ENCODE measurements at regions not wholly inside any gene's neighbourhood (a gene's known extent, or its start where the extent isn't known, plus 50 kb on each side); places are given as distances from the start of the nearest gene placed in this dataset.
"Not testable (repeated sequence)": the region's sequence is repeated elsewhere in the genome, so short reads cannot be mapped to it uniquely, and the experiment has no call there.

DNA sequence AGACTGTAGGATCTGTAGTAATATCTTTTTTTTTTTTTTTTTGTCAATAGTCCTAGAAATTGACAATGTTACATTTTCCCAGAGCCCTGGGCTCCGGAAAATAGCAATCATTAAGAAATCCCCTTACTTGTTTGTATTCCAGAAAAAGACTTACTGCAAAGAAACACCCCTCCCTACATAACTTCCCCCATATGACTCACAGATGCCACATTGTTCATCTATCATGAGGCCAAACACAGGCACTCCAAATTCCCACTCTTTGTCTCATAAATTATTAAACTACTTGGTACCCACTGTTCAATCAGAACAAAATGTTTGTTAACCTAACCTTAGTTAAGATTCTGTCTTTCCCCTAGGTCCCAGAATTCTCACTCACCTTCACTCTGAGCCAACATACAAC is 53.5 kb downstream of the TEX51 start:
- DNase-seq = no peak

DNA sequence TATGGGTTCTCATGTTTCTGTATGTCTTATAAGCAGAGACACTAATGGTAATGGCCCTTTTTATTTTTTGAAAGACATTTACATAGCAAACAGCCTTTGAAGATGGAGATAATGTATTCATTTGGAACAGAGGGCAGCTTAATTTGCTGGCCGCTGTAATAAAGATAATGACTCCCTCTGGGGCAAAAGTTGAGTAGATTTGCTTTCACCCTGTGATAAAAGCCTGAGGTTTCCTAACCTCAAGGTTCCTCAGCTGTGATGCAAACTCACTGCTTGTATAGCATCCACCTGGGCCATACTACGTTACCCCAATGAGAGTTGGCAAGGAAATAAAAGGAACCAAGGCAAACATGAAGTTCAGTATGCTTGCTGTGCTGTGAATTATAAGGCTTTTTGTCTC is 54.8 kb downstream of the TEX51 start:
- no peak for DNase-seq

DNA sequence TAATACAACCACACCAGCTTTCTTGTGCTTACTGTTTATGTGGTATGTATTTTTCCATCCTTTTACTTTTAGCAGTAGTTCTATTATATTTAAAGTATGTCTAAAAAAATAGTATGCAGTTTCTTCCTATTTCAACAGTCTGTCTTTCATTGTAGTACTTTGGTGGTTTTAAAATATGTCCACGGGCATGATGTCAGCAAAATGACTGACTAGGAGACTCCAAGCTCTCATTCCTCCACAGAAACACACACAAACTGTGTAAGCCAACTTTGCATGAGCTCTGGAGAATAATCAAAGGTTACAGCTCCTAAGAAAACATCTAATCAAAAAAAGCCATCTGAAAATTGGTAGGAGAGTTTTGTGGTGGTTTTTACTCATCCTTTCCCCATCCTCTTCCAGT is 56.1 kb downstream of the TEX51 start:
- no peak for DNase-seq

DNA sequence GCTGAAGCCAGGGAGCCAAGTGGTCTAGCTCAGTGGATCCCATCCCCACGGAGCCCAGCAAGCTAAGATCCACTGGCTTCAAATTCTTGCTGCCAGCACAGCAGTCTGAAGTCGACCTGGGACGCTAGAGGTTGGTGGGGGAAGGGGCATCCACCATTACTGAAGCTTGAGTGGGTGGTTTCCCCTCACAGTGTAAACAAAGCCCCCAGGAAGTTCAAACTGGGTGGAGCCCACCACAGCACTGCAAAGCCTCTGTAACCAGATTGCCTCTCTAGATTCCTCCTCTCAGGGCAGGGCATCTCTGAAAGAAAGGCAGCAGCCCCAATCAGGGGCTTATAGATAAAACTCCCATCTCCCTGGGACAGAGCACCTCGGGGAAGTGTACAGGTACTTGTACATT is 58.1 kb downstream of the TEX51 start:
- DNase-seq = not testable (repeated sequence)

DNA sequence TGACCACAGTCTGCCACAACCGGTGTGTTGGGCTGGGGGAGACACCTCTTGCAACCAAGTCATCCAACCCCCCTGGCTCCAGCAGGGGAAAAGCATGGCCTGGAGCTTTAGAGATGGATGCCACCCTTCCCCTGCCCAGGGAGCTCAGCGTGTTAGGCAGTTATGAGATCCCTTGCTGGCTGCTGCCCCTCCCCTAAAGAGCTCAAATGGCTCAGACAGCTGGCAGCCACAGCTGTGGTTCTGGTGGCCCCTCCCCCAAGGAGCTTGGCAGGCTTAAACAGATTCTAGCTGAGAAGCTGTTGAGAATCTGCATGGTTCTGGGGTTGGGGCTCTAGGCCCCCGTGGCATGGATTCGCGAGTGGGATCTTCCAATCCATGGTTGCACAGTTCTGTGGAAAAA is 64.7 kb downstream of the TEX51 start:
- DNase-seq = no peak

DNA sequence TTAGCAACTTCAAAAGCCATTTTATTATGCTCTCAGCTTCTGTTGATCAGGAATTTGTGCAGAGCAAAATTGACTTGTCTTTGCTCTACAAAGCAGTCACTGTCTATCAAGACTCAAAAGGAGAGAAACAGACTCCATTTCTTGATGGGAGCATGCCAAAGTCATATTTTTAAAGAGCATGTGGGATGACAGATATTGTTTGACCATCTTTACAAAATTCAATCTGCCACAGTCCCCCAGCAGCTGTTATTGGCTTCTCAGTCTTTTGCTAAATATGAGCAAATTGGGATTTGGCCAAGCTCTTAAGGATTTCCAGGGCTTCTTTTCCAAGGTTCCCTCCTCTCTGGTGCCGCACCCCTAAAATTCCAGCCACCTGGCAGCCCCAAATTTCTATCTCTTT is 67.9 kb downstream of the TEX51 start:
- DNase-seq = no peak

DNA sequence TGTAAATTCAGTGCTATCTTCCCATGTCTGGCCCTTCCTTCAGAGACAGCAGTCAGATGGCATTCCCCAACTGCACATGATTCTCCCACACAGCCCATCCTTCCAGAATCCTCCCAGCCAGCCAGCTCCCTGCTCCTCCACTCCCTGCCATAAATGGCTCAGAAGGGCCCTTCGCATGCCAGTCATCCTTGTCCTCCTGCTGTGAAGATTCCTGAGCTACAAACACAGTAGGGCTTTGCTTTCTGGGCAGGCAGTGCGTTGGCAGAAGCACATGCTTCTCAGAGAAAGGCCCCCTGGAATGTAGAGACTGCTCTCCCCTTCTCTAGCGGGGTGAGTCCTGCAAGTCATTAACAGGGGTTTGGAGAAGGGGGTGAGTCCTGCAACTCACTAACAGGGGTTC is 71.9 kb downstream of the TEX51 start:
- DNase-seq = no peak

DNA sequence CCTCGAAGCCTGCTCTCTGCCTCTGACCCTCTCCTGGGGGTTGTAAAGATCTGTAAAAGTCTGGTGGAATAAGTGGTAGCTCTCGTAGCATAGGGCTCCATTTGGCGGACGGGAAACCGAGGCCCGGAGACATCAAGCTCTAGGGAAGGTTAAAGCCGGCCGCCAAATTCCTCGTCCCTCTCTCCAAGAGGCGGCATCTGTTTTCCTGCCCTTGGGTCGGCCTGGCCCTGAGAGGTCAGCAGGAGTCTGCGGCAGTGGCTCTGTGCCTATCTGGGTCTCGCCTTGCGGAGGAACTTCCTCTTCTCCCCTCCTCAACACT is 72.4 kb downstream of the TEX51 start:
- DNase-seq = no peak

DNA sequence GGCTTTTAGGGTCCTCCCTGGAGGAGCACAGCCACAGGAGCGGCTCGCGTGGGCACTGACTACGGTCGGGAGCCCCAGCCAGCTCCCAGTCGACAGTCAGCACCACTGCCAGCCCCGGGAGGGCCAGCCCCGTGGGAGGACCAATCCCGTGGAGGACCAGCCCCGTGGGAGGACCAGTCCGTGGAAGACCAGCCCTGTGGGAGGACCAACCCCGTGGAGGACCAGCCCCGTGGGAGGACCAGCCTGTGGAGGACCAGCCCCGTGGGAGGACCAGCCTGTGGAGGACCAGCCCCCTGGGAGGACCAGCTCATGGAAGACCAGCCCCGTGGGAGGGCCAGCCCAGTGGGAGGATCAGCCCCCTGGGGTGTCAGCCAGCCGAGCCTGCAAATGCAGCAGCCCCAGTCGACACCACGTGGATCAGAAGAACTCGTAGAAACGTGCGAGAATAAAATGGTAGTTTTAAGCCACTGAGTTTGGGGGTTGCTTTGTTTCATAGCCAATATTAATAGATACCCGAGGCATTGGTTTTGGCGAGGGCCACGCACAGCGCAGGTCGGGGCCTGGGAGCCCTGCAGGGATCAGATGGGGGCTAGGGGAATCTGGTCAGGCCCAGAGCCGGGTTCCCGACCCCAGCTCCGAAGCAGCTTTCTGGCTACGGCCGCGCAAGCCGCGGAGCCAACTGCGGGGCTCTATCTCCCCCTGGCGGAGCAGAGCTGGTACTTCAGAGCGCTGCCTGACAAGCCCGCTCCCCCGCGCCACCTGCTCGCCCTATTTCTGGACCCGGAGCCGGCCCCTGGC is 73.0 kb downstream of the TEX51 start:
- DNase-seq = peak; percentile 49

DNA sequence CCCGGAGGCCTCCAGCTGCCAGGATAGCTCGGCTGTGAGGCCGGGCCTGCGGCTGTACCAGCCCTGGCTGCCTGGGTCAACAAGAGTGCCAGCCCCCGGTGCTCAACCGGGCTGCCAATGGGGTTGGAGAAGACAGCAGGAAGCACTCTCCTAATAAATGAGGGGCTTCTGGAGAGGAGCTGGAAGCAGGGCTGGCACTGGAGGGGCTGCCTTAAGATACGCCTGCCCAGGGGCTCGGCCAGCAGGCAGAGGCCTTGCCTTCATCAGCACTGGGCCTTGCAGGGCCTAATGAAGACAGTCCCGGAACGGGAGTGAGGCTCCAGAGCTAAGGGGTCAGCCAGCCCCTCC is 73.6 kb downstream of the TEX51 start:
- DNase-seq = no peak

DNA sequence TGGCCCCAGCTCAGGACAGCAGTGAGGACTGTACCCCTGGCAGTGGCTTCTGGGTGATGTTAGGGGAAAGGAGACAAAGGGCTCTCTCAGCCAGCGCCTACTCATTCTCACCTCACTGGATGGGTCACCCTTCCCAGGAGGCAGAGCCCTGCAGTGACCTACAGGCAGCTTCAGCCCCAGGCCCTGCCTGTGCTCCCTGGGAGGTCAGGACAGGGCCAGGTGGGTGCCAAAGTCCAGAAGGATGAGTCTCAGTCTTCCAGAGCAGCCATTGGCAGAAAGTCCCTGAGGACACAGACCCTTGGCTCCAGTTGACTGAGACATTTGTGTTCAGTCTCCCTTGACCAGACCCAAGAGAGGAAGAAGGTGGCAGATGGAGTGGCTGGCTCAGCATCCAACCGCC is 75.1 kb downstream of the TEX51 start:
- DNase-seq = no peak

DNA sequence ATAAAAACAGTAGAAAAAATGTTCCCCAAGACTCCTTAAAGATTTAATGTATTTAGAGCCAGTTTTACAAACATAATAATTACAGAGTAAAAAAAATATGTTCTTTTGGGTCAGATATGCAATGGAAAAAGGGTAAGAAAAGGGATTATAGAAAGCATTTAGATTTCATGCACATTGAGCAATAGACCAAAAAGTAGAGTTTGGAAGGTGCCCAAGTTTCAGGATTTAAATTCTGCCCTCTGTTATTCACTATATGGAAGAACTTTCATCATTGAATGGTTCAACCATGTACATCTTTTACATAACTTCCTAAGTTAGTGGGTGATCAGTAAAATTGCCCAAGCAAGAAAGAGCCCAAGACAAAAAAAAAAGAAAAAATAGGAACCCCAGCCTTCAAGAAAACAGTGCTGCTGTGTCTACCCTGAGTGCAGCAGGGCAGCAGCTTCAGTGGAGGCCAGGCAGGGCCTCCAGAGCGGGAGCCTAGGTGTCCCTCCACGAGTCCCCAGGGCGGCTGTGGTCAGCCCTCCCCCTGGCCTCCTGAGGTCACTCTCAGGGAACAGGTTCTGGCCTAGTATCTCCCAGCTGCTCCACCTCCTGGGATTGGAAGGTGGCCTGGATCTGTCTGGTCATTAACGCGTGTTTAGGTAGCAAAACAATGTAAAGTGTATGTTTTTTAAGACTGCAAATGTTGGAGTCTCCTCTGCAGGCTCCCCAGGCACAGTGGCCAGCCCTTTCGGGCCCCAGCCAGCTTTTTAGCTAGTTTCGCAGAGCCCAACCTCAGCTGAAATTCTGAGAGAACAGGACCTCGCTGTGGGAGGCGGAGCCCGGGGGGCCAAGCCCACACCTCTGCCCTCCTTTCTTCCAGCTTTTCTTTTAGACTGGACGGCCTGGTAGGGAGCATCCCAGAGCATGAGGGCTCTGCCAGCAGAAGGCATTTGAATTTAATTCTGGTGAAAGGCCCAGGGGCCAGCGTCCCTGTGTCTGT is 77.3 kb downstream of the TEX51 start:
- DNase-seq = no peak

DNA sequence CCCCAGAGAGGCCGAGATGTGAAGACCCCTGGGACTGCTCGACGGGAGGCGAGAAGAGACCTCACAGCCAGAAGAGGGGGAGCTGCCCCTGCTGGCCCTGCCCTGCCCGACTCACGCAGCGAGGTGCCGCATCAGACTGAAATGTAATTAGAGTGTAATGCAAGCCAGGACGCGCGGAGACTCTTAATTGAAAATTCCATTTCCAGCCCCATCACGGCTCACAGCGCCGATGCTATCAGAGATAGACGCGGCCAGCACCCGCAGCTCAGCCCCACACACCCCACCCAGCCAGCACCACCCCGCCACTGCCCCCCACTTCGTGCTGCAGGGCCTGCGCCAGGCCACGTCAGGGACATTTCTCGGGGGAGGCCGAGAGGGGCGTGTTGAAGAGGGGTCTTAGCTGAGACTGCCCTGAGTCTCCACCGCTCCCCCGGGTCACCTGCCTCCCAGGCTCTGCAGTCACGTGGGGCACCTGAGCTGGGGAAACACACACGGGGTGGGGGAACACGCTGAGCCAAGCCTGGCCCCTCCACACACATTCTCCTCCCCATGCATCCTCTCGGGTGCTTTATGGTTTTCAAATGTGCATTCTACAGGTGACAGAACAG is 78.1 kb downstream of the TEX51 start:
- DNase-seq = no peak

DNA sequence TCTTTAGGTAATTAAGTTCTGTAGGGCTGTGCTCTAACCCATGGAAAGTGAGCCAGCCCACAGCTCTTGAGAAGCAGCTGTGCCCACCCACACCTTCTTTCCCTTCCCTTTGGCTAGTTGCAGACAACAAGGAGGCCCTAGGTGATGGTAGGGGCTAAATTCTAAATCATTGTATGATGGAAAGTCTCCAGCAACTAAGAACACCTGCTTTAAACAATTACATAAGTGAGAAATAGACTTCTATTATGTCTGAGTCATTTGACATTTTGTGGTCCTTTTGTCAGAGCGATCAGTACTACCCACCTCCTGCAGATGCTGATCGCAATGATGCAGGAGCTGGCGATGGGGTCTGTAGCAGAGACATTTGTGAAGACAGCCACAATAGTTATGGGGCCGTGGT is 79.6 kb downstream of the TEX51 start:
- DNase-seq = no peak

DNA sequence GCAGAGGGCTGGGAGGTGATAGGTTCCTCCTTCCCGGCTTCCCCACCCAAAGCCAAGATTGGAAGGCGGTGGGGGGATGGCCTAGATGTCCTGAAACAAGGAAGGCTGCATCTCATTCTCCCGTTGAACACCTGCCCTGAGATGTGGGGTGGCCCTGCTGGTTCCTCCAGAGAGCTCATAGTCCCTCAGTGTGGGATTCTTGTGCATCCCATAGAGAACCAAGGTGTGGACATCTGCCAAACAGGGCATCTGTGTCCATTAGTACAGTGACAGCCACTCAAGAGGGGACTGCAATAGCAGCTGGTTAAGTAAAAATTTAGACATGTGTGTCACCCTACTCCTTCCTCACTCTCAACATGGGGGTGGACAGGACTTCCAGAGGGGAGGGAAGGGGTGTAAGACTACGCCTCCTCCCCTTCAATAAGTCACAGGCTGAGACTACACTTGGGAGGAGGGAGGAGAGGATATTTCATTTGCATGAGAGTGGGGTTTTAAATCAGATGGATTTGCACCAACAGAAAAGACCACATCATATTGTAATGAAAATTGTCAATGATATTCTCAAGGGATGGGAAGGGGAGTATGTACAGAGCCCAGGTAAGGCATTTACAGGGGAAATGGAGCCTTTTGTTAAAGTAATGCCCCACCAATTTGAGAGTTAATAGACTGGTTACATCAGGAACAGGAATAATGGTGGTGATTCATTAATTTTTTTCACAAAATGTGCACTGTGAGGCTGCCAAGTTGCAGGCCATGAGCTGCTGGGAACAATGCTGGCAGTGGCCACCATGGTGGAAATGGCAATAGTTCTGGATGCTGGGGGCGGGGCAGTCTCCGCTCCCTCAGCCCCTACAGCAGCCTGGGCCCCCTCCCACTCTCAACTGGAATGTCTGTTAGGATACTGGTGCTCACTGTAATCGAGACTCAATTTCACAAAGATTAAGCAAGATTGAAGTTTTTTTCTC is 80.6 kb downstream of the TEX51 start:
- no peak for DNase-seq

DNA sequence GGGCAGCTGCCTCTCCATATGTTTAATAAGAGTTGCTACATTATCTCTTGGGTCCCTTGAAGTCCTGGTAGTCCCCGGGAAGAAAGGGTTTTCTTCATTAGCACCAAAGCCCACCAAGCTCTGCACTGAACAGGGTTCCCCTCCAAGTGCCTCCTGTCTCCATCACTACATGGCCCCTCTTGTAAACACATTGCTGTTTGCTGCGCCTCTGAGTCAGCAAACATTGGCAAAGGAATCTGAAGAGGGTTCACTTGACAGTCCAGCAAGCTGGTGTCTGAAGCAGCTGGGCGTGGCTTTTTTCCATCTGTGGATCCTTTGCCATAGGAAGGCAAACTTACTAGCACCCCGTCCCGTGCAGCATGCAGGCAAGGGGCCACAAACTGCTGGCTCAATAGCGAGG is 82.8 kb downstream of the TEX51 start:
- no peak for DNase-seq

DNA sequence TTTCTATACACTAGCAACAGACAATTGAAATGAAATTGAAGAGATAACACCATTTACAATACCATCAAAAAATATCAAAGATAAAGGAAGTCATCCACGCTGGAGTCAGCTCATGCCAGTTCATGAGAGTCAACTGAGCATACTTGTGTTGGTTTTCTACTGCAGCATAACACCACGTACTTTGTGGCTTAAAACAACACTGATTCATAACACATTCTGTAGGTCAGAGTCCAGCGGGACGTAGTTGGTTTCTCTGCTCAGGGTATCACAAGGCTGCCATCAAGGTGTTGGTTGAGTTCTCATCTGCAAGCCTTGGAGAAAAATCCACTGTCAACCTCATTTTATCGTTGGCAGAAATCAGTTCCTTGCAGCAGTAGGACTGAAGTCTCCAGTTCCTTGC is 84.2 kb downstream of the TEX51 start:
- no peak for DNase-seq

DNA sequence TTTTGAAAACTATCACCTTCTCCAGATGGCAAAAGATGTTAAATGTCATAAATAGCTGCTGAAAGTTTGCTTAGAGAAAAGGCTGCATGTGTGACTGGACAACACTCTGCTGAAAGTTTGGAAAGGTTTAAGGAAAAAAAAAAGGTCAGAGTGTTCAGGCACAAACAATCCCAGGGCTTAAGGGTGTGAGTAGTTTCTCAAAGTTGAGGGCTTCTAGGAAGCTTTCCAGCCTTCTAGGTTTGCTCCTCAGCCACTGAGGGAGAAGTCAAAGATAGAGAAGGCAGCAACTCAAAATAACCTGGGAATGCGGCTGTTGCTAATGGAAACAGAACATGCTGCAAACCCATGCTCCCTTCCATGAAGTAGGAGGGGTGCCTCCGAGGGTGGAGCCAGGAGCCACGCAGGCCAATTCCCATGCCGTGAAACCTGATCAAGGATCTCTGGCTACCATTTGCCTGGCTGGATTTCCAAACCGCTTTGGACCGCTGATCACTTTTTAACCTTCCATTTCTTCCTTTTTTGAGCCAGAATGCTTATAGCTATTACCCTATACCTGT is 88.0 kb downstream of the TEX51 start:
- no peak for DNase-seq

DNA sequence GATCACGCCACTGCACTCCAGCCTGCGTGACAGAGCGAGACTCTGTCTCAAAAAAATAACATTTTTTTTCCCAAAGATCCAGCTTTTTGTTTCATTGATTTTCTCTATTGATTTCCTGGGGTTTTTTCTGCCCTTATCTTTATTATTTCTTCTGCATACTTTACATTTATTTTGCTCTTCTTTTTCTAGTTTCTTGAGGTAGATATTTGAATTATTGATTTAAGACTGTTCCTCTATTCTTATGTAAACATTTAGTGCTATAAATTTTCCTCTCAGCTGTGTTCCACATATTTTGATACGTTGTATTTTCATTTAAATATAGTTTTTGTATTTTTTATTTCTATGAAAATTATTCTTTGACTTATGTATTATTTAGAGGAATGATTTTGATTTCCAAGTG is 89.8 kb downstream of the TEX51 start:
- no peak for DNase-seq

DNA sequence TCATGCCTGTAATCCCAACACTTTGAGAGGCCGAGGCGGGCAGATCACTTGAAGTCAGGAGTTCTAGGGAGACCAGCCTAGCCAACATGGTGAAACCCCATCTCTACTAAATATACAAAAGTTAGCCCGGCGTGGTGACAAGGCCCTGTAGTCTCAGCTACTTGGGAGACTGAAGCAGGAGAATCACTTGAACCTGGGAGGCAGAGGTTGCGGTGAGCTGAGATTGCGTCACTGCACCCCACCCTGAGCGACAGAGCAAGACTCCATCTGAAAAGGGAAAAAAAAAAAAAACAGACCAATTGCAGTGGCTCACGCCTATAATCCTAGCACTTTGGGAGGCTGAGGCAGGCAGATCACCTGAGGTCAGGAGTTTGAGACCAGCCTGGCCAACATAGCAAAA is 90.4 kb downstream of the TEX51 start:
- not testable (repeated sequence) for DNase-seq

DNA sequence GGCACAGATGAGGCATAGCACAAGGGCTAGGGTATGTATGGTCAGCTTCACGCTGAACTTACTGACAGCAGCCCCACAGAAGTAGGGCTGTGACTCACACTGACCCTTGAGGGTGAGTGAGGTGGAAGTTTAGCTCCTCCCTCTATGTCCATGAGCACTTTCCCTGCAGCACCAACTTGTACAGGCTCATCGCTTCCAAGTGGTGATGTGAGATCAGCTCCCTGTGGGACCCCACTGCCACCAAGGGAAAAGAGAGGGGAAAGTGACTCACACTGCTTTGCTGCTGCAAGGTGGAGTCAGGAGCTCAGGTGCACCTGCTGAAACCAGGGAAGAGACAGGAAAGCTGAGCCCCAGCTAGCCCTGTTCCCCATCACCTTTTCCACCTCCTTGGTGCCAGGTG is 91.5 kb downstream of the TEX51 start:
- DNase-seq = no peak

Measured in hematopoietic multipotent progenitor cell treated with erythropoietin and hydrocortisone succinate and interleukin-3 and kit ligand, for 8 days (in vitro differentiated cells).